RWPE2 (cell line): ENCODE measurements at regions not wholly inside any gene's neighbourhood (a gene's known extent, or its start where the extent isn't known, plus 50 kb on each side); places are given as distances from the start of the nearest gene placed in this dataset.

Experiments used
- ATAC-seq: fragments of 200-7000 bp; cut with Tn5 transposase; 3 replicates; pipeline ENCODE4 v1.9.1; 2021; ENCODE audit warnings: low read depth
- DNase-seq: peaks from one replicate; pipeline ENCODE4 v3.0.0-alpha.2; 2020; ENCODE audit warnings: low spot score
- H3K27ac ChIP-seq: fragments of 450-650 bp; 2 replicates; pipeline ENCODE4 v1.5.1; 2017; ENCODE audit warnings: mild to moderate bottlenecking; ENCODE audit not compliant: poor library complexity, severe bottlenecking
- H3K27me3 ChIP-seq: fragments of 250-450 bp; sonication (Bioruptor Pico); 2 replicates; pipeline ENCODE4 v1.5.1; 2021; ENCODE audit warnings: mild to moderate bottlenecking, moderate library complexity; ENCODE audit not compliant: insufficient read depth, poor library complexity, severe bottlenecking
- H3K36me3 ChIP-seq: fragments of 250-450 bp; sonication (Bioruptor Pico); 2 replicates; pipeline ENCODE4 v1.5.1; 2020; ENCODE audit warnings: low read depth, mild to moderate bottlenecking, moderate library complexity
- H3K4me1 ChIP-seq: fragments of 250-450 bp; sonication (Bioruptor Pico); 2 replicates; pipeline ENCODE4 v1.5.1; 2021; ENCODE audit warnings: mild to moderate bottlenecking, moderate library complexity; ENCODE audit not compliant: insufficient read depth, poor library complexity, severe bottlenecking
- H3K4me3 ChIP-seq: fragments of 250-450 bp; sonication (Bioruptor Pico); 2 replicates; pipeline ENCODE4 v1.5.1; 2021; ENCODE audit warnings: mild to moderate bottlenecking, moderate library complexity; ENCODE audit not compliant: severe bottlenecking
- H3K9me3 ChIP-seq: fragments of 250-450 bp; sonication (Bioruptor Pico); 2 replicates; pipeline ENCODE4 v1.5.1; 2021; ENCODE audit warnings: mild to moderate bottlenecking, moderate library complexity; ENCODE audit not compliant: severe bottlenecking
- TF ChIP-seq, protein P1 (sequence below): fragments of 450-650 bp; IDR thresholded peaks from one replicate; pipeline ENCODE4 v1.5.1; 2017; ENCODE audit warnings: mild to moderate bottlenecking, moderate library complexity; ENCODE audit not compliant: poor library complexity, severe bottlenecking

DNA sequence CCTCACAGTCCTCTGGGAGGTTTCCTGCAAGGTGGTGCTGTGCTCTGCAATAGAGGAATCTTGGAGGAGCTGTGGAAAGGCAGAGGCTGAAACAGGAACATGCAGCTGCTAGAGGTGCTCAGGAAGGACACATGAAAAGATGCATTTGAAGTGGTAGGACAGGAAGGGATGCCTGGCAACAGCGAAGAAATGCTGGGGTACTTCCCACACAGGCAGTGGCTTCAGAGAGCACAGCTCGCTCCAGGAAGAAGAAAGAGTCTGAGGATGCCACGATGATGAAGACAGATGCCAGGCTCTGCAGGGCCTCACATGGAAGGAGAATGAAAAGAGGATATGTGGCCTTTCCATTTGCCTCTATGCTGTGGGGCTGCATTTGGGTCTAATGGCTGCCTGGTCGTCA, 77.0 kb upstream of the TMEM72 start:
- DNase-seq: no peak
- no peak overlapping the region for H3K27ac ChIP-seq
- H3K4me1 ChIP-seq: peaks cover 13% of the 10 kb centered on the region
- TF ChIP-seq, protein P1, sequence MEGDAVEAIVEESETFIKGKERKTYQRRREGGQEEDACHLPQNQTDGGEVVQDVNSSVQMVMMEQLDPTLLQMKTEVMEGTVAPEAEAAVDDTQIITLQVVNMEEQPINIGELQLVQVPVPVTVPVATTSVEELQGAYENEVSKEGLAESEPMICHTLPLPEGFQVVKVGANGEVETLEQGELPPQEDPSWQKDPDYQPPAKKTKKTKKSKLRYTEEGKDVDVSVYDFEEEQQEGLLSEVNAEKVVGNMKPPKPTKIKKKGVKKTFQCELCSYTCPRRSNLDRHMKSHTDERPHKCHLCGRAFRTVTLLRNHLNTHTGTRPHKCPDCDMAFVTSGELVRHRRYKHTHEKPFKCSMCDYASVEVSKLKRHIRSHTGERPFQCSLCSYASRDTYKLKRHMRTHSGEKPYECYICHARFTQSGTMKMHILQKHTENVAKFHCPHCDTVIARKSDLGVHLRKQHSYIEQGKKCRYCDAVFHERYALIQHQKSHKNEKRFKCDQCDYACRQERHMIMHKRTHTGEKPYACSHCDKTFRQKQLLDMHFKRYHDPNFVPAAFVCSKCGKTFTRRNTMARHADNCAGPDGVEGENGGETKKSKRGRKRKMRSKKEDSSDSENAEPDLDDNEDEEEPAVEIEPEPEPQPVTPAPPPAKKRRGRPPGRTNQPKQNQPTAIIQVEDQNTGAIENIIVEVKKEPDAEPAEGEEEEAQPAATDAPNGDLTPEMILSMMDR: no peak
- no peak for ATAC-seq
- no peaks in the 10 kb centered on the region for H3K27me3 ChIP-seq
- no peaks in the 10 kb centered on the region for H3K36me3 ChIP-seq
- no peaks in the 10 kb centered on the region for H3K9me3 ChIP-seq
- no peak overlapping the region for H3K4me3 ChIP-seq

DNA sequence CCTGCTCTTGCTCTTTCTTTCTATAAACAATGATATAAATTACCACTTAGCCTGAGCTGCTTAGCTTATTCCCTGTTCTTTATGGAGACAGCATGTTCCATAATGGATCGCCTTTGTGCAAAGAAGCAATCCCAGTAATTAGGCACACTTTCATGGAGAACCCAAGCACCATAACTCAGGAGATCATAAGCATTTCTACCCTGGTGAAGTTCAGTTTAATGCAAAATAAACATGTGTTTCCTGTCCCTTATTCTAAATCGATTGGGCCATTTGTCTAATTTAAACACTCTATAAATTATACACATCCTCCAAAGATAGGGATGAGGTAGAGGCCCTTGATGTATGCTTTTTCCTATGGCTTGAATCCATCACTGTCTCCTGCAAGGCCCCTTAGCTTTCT, 75.8 kb upstream of the TMEM72 start:
- TF ChIP-seq, protein P1: no peak
- no peaks in the 10 kb centered on the region for H3K9me3 ChIP-seq
- H3K27ac ChIP-seq: no peak overlapping the region
- ATAC-seq (no peak), DNase-seq (no peak)
- H3K36me3 ChIP-seq: no peaks in the 10 kb centered on the region
- no peaks in the 10 kb centered on the region for H3K27me3 ChIP-seq
- H3K4me3 ChIP-seq: no peak overlapping the region
- peaks cover 12% of the 10 kb centered on the region for H3K4me1 ChIP-seq

DNA sequence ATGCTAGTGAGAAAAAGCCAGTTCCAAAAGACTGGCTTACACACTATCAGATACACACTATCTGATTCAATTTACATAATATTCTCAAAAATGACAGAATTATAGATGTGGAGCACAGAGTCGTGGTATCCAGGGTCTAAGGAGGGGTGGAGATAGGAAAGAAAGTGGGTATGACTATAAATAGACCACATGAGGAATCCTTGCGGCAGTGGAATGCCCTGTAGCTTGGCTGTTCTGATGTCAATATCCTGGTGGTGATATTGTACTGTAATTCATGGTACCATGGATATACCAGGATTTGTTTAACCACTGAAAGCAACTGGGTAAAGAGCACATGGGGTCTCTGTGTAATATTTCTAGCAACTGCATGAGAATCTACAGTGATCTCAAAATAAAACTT, 67.7 kb upstream of the TMEM72 start:
- ATAC-seq (no peak), DNase-seq (no peak)
- peaks cover 4% of the 10 kb centered on the region for H3K4me1 ChIP-seq
- TF ChIP-seq, protein P1: no peak
- H3K9me3 ChIP-seq: no peaks in the 10 kb centered on the region
- no peak overlapping the region for H3K27ac ChIP-seq
- H3K36me3 ChIP-seq: no peaks in the 10 kb centered on the region
- no peak overlapping the region for H3K4me3 ChIP-seq
- no peaks in the 10 kb centered on the region for H3K27me3 ChIP-seq

DNA sequence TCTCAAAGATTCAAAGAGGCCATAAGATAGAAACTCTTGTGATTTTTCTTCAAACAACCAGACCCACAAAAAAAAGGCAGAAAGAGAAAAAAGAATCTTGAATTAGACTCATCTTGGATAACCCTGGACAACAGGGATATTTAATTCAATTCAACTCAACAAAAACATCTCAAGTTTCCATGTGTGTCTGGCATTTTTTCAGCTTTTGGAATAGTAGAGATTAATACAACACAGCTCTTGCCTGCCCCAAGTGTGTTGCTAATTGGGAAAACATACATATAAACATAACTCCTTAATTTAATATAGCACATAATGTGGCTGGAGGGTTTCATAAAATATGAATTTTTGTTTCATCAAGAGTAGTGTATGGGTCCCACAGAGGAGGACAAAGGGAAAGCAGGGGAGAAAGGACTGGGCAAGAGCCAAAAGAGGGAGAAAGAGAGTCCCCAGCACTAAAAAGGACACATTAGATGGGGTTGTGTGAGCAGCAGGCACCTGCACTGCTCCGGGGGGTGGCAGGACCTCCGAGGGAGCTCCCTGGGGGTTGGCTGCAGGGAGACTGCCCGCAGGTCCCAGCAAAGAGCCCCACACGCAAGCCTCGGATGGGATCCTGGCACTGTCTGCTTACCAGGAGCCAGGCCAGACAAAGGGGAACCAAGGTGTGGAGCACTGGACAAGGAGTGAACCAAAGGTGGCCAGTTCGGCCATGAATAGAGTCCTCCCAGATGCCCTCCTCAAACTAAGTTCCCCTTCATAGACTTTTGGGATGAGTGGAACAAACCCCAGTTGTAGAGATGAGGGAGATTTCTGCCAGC, 65.6 kb upstream of the TMEM72 start:
- ATAC-seq (no peak), DNase-seq (no peak)
- no peaks in the 10 kb centered on the region for H3K4me1 ChIP-seq

More for the DNA sequence above, 65.6 kb upstream of the TMEM72 start:
- Histone ChIP-seq H3K36me3 (no peaks in the 10 kb centered on the region), H3K4me3 (no peak overlapping the region), H3K27ac (no peak overlapping the region), H3K9me3 (no peaks in the 10 kb centered on the region), H3K27me3 (no peaks in the 10 kb centered on the region)
- TF ChIP-seq, protein P1: no peak
